ENCODE measurements at regions not wholly inside any gene's neighbourhood (a gene's known extent, or its start where the extent isn't known, plus 50 kb on each side); places are given as distances from the start of the nearest gene placed in this dataset.
"Not testable (repeated sequence)": the region's sequence is repeated elsewhere in the genome, so short reads cannot be mapped to it uniquely, and the experiment has no call there.

DNA sequence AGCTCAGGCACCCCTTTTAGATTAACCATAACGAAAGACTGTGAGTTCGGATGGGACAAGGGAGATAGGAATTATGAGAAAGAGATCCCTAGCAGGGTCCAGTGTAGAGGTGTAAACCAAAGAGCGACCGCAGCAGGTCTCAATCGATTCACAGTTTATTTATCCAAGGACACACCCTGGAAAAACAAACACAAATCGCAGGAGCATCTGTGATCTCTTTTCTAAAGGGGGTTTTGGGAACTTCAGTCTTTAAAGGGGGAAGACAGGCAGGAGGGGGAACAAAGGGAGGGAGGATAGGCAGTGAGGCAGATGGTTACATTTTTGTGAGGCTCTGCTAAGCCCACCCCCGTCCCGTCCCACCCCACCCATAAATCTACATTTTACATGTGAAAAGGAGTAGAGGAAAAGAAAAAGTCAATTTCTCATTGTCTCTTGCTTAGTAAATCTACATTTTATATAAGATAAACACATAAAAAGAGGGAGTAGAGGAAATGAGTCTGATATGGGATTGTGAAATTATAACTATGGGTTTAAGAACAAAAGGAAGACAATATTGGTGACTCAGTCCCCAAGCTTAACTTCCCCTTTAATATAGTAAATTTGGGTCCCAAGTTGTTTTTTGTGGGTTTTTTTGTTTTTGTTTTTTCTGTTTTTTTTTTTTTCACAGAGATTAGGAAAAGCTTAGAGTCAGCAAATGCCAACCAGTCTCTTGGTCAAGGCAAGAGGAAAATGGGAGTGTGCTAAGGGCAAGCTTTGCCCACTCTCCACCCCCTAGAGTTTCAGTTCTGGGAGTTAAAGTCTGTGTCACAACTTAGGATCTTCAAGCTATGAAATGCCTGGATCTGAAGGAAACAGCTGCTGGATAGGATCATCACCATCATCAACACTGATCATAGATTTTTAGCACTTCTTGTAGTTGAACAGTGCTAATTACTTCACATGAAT lies 160.9 kb upstream of the CDH5 start:
- no peak for DNase-seq

DNA sequence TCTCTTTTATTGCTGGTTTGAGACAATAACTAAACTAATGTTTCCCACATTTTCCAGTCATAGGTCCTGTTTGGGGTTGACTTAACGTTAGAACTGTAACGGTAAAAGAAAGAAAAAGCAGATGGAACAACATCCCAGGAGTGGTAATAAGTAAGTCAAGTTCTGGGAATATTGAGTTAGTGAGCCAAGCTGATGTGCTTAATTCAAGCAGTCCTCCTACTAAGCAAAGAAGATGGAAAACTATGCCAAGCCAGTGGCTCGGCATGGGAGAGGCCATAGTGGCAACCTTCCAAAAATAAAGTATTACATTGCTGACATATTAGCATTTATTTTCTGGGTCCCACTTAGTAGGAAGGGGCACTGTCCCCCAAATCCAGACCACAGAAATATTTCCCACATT lies 161.7 kb upstream of the CDH5 start:
- no peak for DNase-seq

- DNase-seq: no peak
Observed at GRCh38 chr16:66203476-66203875, 163.0 kb upstream of the CDH5 start.

GRCh38 chr16:66199189-66199588 lies 167.3 kb upstream of the CDH5 start:
- no peak for DNase-seq

- DNase-seq: no peak
Observed at GRCh38 chr16:66198641-66199040, 167.8 kb upstream of the CDH5 start.

DNA sequence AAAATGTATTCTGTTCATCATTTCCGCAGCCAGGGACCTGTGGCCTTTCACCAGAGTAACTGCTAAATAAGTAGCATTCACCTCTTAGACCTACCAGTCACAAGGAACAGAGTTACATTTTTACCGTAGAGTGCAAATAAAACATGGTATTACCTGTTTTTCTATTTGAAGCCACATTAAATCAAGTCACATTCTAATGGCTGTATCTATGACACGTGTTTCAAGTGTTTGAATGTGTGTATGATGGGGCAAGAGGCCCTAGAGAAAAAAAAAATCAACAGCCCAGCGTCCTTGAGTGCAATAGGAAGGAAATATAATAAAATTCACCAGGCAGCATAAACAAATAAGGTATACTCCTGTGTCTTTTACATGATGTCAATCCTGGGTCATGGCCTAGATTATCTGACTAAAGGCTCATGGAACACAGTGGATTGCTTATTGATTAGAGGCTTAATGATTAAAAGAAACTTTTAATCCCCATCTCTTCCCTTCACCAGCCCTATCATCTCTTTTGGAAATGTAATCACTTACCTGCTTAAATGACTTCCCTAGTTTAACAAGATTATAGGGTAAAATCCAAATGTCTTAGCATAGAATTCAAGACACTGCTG lies 168.7 kb upstream of the CDH5 start:
- no peak for DNase-seq

GRCh38 chr16:66196770-66197169 lies 169.7 kb upstream of the CDH5 start:
- no peak for DNase-seq

GRCh38 chr16:66194866-66195265 lies 171.6 kb upstream of the CDH5 start:
- no peak for DNase-seq

DNA sequence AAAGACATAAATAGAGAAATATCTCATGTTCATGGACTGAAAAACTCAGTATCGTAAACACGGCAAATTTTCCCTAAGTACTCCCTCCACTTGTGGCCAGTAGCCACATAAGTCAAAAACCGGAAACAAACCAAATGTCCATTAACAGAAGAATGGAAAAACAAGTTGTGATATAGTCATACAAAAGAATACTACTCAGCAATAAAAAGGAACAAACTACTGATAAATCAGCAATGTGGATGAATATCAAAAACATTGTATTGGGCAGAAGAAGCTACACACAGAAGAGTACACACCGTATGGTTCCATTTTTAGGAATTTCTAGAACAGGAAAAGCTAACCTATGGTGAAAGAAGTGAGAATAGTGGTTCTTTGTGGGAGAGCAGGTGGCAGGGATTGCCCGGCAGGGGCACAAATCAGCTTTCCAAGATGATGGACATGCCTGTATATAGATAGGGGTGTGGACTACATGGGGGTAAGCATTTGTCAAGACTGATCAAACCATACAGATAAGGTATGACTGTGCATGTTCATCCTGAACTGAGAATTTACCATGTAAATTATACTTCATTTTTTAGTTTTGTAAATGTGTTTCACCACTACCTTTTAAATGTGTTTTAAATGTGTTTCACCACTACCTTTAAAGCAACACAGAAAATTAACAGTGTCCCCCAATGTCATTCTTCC lies 172.8 kb upstream of the CDH5 start:
- DNase-seq: no peak

- DNase-seq: no peak
Observed at GRCh38 chr16:66190411-66190810, 176.1 kb upstream of the CDH5 start.

GRCh38 chr16:66189951-66190350 lies 176.5 kb upstream of the CDH5 start:
- no peak for DNase-seq

- DNase-seq: no peak
Observed at GRCh38 chr16:66188917-66189725, 177.4 kb upstream of the CDH5 start.

DNA sequence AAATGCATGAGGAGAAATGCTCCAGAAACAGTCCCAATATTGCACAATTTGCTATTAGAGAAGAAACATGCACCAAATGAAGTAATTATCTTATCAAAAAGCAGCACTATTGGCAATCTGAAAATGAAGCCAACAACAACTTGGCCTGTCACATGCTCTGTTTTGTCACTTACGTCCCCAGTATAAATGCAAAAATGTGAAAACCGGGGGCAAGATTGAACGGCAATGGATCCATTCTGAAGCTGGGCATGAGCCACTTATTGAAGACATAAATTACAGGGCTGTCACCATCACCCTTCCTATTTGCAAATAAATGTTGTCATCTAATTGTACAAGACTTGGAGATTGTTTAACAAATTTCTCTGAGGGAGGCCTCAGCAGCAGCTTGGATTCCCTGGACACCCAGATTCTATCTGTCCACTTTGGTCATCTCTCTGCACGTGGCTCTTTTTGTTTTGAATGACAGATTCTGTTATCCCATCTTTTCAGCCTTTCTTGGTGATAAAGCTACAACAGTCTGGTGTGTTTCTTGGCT lies 180.2 kb upstream of the CDH5 start:
- no peak for DNase-seq

- DNase-seq: no peak
Observed at GRCh38 chr16:66182592-66182991, 183.9 kb upstream of the CDH5 start.

GRCh38 chr16:66176731-66177130 lies 189.8 kb upstream of the CDH5 start:
- DNase-seq: no peak

- no peak for DNase-seq
Observed at GRCh38 chr16:66176111-66176510, 190.4 kb upstream of the CDH5 start.

GRCh38 chr16:66175636-66176035 lies 190.9 kb upstream of the CDH5 start:
- no peak for DNase-seq

DNA sequence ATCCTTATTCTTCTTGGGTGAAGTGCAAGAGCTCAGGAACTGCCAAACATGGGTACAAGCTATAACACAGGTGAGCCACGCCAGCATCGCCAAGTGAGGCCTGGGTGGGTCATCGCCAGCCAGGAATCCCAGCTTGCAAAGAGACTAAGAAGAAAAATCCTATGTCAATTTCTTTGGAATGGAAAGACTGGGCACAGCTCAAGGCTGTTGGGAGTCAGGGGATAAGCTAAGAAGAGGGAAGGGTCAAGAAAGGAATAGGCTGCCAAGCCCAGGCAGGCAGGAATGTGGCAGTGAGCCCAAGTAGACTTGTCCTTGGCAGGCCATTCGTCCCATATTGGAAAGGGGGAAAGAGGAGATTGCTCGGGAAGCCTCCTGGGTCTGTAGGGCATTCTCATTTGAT lies 191.4 kb upstream of the CDH5 start:
- no peak for DNase-seq

GRCh38 chr16:66173796-66174195 lies 192.7 kb upstream of the CDH5 start:
- DNase-seq: not testable (repeated sequence)

- DNase-seq: not testable (repeated sequence)
Observed at GRCh38 chr16:66173181-66173580, 193.3 kb upstream of the CDH5 start.

DNA sequence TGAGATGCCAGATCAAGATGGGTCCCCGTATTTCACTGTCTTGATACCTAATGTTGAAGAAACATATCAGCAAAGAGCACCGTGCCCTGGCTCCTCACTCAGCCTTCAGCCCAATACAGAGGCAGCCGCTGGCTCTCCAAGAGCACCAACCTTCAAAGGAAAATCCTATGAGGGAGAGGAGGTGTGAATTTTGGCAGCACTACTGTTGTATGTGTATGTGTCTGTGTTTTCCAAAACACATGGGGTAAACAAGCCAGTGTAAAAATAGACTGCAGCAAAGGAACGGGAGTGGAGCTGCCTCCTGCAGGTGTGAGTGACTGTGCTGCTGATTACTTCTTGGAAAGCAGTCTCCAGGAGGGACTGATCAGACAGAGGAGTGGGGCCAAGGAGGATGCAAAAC lies 194.0 kb upstream of the CDH5 start:
- DNase-seq: no peak

- no peak for DNase-seq
Observed at GRCh38 chr16:66171578-66171977, 194.9 kb upstream of the CDH5 start.

DNA sequence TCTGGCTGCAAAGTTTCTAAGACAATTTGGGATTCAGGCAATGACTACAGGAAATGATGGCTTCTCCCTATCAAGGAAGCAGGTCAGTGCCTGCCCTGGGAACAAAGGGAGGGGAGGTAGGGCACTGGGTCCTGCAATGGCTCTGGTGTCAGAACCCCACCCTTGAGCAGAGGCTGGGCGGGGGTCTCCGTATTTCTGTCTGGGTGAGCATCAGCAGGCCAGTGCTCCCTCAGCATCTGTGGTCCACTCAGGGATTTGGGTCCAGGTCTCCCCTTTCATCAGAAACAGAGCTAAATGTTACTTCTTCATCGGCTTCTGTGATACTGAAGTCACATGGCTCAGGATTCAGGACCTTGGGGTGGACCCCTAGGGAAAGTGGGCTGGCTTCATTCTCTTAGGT lies 195.5 kb upstream of the CDH5 start:
- DNase-seq: no peak
